ENCODE measurements at regions not wholly inside any gene's neighbourhood (a gene's known extent, or its start where the extent isn't known, plus 50 kb on each side); places are given as distances from the start of the nearest gene placed in this dataset.

DNA sequence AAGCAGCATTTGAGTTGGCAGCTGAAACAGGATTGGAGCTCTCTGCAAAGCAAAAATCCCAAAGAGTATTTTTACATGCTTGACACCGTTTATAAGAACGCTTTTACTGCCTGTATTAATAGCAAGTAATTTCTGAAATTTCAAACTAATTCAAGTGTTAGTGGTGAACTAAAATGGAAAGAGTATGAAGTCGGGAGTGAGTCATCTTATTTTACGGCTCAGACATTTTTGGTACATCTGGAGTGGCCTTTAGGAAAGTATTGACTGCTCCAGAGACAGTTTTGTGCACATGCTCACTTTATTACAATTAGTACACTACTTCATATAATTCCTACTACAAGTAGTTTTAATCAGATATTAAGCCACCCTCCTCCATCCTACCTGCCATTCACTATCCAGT is 167.4 kb downstream of the SLITRK6 start:
- Histone ChIP-seq H3K27ac (no peak overlapping the region), H3K36me3 (no peaks in the 10 kb centered on the region), H3K27me3 (no peaks in the 10 kb centered on the region), H3K4me3 (no peak overlapping the region), H3K4me1 (no peaks in the 10 kb centered on the region), H3K9ac (ENCODE audit: low read depth in 2 of 2, low read length in 2 of 2) (no peak overlapping the region), H3K9me3 (no peaks in the 10 kb centered on the region)
- TF ChIP-seq, protein P1, sequence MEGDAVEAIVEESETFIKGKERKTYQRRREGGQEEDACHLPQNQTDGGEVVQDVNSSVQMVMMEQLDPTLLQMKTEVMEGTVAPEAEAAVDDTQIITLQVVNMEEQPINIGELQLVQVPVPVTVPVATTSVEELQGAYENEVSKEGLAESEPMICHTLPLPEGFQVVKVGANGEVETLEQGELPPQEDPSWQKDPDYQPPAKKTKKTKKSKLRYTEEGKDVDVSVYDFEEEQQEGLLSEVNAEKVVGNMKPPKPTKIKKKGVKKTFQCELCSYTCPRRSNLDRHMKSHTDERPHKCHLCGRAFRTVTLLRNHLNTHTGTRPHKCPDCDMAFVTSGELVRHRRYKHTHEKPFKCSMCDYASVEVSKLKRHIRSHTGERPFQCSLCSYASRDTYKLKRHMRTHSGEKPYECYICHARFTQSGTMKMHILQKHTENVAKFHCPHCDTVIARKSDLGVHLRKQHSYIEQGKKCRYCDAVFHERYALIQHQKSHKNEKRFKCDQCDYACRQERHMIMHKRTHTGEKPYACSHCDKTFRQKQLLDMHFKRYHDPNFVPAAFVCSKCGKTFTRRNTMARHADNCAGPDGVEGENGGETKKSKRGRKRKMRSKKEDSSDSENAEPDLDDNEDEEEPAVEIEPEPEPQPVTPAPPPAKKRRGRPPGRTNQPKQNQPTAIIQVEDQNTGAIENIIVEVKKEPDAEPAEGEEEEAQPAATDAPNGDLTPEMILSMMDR (IDR thresholded peaks at IDR 0.05): no peak
- intact Hi-C loops (cut with DNase I): no loop called here
- no peak for DNase-seq

DNA sequence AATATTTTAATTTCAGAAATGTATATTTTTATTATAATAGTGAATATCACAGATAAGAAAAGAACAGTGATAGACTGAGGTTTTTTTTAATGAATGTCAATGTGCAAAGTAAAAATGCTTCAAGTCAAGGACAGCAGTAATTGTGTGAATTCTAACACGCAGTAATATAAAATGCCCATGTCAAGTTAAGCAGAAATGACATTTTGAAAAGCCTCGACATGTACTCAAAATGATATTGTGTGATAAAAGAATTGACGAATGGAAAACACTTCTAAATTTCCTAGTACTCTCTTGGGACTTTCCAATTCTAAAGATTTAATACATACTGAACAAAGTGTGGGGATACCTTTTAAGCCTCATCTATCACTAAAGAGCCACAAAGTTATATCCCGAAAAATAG is 172.6 kb downstream of the SLITRK6 start:
- Histone ChIP-seq H3K4me3 (no peak overlapping the region), H3K4me1 (no peaks in the 10 kb centered on the region), H3K27ac (no peak overlapping the region), H3K9me3 (no peaks in the 10 kb centered on the region), H3K9ac (ENCODE audit: low read depth in 2 of 2, low read length in 2 of 2) (no peak overlapping the region), H3K27me3 (no peaks in the 10 kb centered on the region), H3K36me3 (no peaks in the 10 kb centered on the region)
- TF ChIP-seq, protein P1 (IDR thresholded peaks at IDR 0.05): no peak
- DNase-seq: no peak
- intact Hi-C loops (cut with DNase I): no loop called here

DNA sequence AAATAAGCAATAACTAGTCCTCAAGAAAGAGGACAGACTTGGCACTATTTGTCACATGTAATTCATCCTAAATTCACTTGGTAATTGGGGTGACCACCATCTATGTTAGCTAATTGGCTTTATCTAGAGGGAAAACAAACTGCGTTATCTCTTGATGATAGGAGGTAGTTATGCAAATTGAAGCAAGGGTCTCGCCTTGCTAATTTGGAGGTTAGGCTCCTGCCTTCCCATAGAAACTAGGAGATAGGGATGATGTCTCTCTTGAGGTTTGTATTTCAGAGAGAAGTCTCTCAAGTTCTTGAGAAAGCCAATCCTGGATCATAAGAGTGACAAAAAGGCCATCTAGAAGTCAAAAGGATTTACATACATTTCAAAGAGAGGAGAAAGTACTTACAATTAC is 179.9 kb downstream of the SLITRK6 start:
- H3K27ac ChIP-seq: no peak overlapping the region
- no peaks in the 10 kb centered on the region for H3K4me1 ChIP-seq
- TF ChIP-seq, protein P1 (IDR thresholded peaks at IDR 0.05): no peak
- no peaks in the 10 kb centered on the region for H3K36me3 ChIP-seq
- H3K4me3 ChIP-seq: no peak overlapping the region
- DNase-seq: no peak
- no peak overlapping the region for H3K9ac ChIP-seq (ENCODE audit: low read depth in 2 of 2, low read length in 2 of 2)
- no peaks in the 10 kb centered on the region for H3K27me3 ChIP-seq
- H3K9me3 ChIP-seq: no peaks in the 10 kb centered on the region
- intact Hi-C loops (cut with DNase I): no loop called here

DNA sequence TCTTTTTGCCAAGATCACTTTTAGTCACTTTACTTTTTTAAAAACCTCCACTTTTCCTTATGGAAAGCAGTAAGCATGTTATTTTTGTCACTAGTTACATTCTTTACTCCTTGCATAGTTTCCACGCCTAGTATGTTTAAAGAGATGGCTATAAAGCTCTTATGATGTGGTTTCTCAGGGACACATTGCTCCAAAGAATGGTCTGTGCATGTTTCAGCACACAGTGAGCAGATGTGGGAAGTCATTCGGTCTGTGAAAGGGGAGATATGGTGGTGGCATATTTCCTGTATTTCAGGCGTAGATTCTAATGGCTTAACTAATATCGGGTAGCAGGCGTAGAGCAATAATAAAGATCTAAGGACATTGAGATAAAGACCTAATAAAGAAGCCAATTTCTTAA is 180.7 kb downstream of the SLITRK6 start:
- DNase-seq: no peak
- intact Hi-C loops (cut with DNase I): no loop called here

DNA sequence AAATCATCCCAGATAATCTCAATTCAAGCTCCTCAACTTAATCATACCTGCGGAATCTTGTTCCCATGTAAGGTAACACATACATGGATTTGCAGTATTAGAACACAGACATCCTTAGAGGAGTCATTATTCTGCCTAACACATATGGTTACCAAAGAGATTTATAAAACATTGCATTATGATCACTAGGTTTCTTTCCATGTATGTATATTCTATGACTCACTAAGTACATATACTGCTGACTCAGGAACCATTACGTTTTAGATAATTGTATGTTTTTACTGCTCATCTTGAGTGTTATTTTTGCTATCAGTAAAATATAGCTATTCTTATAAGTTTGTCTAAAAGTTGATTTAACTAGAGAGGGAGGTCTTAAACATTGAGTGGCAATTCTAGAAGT is 182.9 kb downstream of the SLITRK6 start:
- TF ChIP-seq, protein P1 (IDR thresholded peaks at IDR 0.05): no peak

More for the DNA sequence above, 180.7 kb downstream of the SLITRK6 start:
- Histone ChIP-seq H3K27ac (no peak overlapping the region), H3K4me1 (no peaks in the 10 kb centered on the region), H3K27me3 (no peaks in the 10 kb centered on the region), H3K9me3 (no peaks in the 10 kb centered on the region), H3K4me3 (no peak overlapping the region), H3K9ac (ENCODE audit: low read depth in 2 of 2, low read length in 2 of 2) (no peak overlapping the region), H3K36me3 (no peaks in the 10 kb centered on the region)
- TF ChIP-seq, protein P1 (IDR thresholded peaks at IDR 0.05): no peak

DNA sequence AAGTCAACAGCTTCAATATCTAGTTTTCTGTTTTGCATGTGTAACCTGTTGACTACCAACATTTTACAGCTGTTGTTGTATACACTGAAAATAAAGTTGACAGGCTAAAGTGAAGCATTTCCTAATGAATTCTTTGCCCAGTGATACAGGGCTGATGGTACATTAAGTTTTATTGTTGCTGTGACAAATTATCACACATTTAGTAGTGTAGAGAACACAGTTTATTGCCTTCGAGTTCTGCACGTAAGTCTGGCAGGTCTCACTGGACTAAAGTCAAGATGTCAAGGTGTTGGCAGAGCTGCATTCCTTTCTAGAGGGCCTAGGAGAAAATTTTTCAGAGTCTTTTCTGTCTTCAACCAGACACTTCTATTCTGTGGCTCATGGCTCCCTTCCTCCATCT is 184.2 kb downstream of the SLITRK6 start:
- Histone ChIP-seq H3K27me3 (no peaks in the 10 kb centered on the region), H3K9me3 (no peaks in the 10 kb centered on the region), H3K36me3 (no peaks in the 10 kb centered on the region), H3K4me3 (no peak overlapping the region), H3K4me1 (no peaks in the 10 kb centered on the region), H3K27ac (no peak overlapping the region), H3K9ac (ENCODE audit: low read depth in 2 of 2, low read length in 2 of 2) (no peak overlapping the region)
- intact Hi-C loops (cut with DNase I): no loop called here
- no peak for DNase-seq
- TF ChIP-seq, protein P1 (IDR thresholded peaks at IDR 0.05): no peak

More for the DNA sequence above, 182.9 kb downstream of the SLITRK6 start:
- intact Hi-C loops (cut with DNase I): no loop called here
- H3K4me1 ChIP-seq: no peaks in the 10 kb centered on the region
- no peaks in the 10 kb centered on the region for H3K9me3 ChIP-seq
- H3K27me3 ChIP-seq: no peaks in the 10 kb centered on the region
- H3K9ac ChIP-seq (ENCODE audit: low read depth in 2 of 2, low read length in 2 of 2): no peak overlapping the region
- DNase-seq: no peak
- H3K27ac ChIP-seq: no peak overlapping the region
- no peaks in the 10 kb centered on the region for H3K36me3 ChIP-seq
- no peak overlapping the region for H3K4me3 ChIP-seq
